ENCODE measurements at regions not wholly inside any gene's neighbourhood (a gene's known extent, or its start where the extent isn't known, plus 50 kb on each side); places are given as distances from the start of the nearest gene placed in this dataset.

DNA sequence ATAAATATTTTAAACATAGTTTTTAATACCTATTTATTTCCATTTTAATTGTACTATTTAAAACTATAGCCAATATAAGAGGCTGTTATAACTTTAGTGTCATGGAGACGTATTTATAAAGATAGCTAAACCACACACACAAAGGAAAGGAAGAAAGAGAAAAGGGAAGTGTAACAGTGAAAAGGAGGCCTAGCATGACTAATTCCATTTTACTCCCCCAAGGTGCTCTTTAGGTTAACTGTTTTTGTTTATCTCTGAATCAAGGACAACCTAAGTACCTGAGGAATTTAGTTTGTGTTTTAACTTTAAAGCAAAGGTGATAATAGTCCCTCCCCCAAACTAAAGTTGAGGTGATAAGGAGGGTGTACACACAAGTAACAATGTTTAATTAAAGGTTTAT is 1188.9 kb upstream of the C9orf72 start:
- TF ChIP-seq, protein P1, sequence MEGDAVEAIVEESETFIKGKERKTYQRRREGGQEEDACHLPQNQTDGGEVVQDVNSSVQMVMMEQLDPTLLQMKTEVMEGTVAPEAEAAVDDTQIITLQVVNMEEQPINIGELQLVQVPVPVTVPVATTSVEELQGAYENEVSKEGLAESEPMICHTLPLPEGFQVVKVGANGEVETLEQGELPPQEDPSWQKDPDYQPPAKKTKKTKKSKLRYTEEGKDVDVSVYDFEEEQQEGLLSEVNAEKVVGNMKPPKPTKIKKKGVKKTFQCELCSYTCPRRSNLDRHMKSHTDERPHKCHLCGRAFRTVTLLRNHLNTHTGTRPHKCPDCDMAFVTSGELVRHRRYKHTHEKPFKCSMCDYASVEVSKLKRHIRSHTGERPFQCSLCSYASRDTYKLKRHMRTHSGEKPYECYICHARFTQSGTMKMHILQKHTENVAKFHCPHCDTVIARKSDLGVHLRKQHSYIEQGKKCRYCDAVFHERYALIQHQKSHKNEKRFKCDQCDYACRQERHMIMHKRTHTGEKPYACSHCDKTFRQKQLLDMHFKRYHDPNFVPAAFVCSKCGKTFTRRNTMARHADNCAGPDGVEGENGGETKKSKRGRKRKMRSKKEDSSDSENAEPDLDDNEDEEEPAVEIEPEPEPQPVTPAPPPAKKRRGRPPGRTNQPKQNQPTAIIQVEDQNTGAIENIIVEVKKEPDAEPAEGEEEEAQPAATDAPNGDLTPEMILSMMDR (IDR thresholded peaks at IDR 0.05) = no peak
- TF ChIP-seq POLR2A (IDR thresholded peaks at IDR 0.05) = no peak
